ENCODE measurements at regions not wholly inside any gene's neighbourhood (a gene's known extent, or its start where the extent isn't known, plus 50 kb on each side); places are given as distances from the start of the nearest gene placed in this dataset.

- TF ChIP-seq, protein P1, sequence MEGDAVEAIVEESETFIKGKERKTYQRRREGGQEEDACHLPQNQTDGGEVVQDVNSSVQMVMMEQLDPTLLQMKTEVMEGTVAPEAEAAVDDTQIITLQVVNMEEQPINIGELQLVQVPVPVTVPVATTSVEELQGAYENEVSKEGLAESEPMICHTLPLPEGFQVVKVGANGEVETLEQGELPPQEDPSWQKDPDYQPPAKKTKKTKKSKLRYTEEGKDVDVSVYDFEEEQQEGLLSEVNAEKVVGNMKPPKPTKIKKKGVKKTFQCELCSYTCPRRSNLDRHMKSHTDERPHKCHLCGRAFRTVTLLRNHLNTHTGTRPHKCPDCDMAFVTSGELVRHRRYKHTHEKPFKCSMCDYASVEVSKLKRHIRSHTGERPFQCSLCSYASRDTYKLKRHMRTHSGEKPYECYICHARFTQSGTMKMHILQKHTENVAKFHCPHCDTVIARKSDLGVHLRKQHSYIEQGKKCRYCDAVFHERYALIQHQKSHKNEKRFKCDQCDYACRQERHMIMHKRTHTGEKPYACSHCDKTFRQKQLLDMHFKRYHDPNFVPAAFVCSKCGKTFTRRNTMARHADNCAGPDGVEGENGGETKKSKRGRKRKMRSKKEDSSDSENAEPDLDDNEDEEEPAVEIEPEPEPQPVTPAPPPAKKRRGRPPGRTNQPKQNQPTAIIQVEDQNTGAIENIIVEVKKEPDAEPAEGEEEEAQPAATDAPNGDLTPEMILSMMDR (IDR thresholded peaks at IDR 0.05) = no peak; the same call in 1 of the 2 replicates
- TF ChIP-seq POLR2AphosphoS5 (IDR thresholded peaks at IDR 0.05; ENCODE audit: low read depth, low read length) (no peak), REST (IDR thresholded peaks at IDR 0.05; ENCODE audit: insufficient read depth in 1 of 2, low read depth in 2 of 2, low read length in 1 of 2) (no peak), SIN3A (IDR thresholded peaks at IDR 0.05; ENCODE audit: borderline replicate concordance, insufficient read depth, low read depth, low read length) (no peak)
These were observed 450.5 kb upstream of the AZI2 start for GRCh38 chr3:28799084-28799483.
